Astrocyte (in vitro differentiated cells and primary cell): ENCODE measurements at regions not wholly inside any gene's neighbourhood (a gene's known extent, or its start where the extent isn't known, plus 50 kb on each side); places are given as distances from the start of the nearest gene placed in this dataset.

Source experiments
- DNase-seq: peaks from one replicate; pipeline ENCODE4 v3.0.0-alpha.2; 2010; ENCODE audit warnings: low read depth
- FAIRE-seq: peaks from 2 replicates; lab custom pipeline; 2011; peaks lifted over from hg19 to GRCh38; lab: Jason Lieb, UNC
- H2AFZ ChIP-seq: 2 replicates; pipeline ENCODE4 v1.6.0; 2012; ENCODE audit warnings: low read depth, low read length, inconsistent platforms
- H3K27ac ChIP-seq: 2 replicates; pipeline ENCODE4 v1.5.1; 2011; ENCODE audit warnings: low read depth, low read length, inconsistent platforms
- H3K27me3 ChIP-seq: 2 replicates; pipeline ENCODE4 v1.6.0; 2011; ENCODE audit warnings: low read length, inconsistent platforms; ENCODE audit not compliant: insufficient read depth
- H3K36me3 ChIP-seq: 2 replicates; pipeline ENCODE4 v1.5.1; 2011; ENCODE audit warnings: low read length, inconsistent platforms; ENCODE audit not compliant: insufficient read depth
- H3K4me1 ChIP-seq: 2 replicates; pipeline ENCODE4 v1.5.1; 2011; ENCODE audit warnings: low read length, inconsistent platforms; ENCODE audit not compliant: insufficient read depth
- H3K4me2 ChIP-seq: 2 replicates; pipeline ENCODE4 v1.6.0; 2012; ENCODE audit warnings: low read length, inconsistent platforms
- H3K4me3 ChIP-seq: 2 replicates; pipeline ENCODE4 v1.5.1; 2011; ENCODE audit warnings: low read depth, mild to moderate bottlenecking, low read length, inconsistent platforms; ENCODE audit not compliant: insufficient read depth
- H3K79me2 ChIP-seq: 2 replicates; pipeline ENCODE4 v1.6.0; 2012; ENCODE audit warnings: mild to moderate bottlenecking, low read length, inconsistent platforms; ENCODE audit not compliant: insufficient read depth
- H3K9ac ChIP-seq: 2 replicates; pipeline ENCODE4 v1.6.0; 2012; ENCODE audit warnings: mild to moderate bottlenecking, low read length, inconsistent platforms
- H3K9me3 ChIP-seq: 2 replicates; pipeline ENCODE4 v1.5.1; 2012; ENCODE audit warnings: low read depth, mild to moderate bottlenecking, low read length, inconsistent platforms; ENCODE audit not compliant: insufficient read depth
- H4K20me1 ChIP-seq: 2 replicates; pipeline ENCODE4 v1.6.0; 2012; ENCODE audit warnings: low read length, inconsistent platforms; ENCODE audit not compliant: insufficient read depth
- H3K27ac Mint-ChIP-seq: one replicate; pipeline ENCODE4 v1.8.0; 2021; ENCODE audit warnings: mild to moderate bottlenecking, mixed read lengths; ENCODE audit not compliant: unreplicated experiment
- H3K27me3 Mint-ChIP-seq: one replicate; pipeline ENCODE4 v1.8.0; 2021; ENCODE audit warnings: low read depth, mixed read lengths; ENCODE audit not compliant: unreplicated experiment
- H3K36me3 Mint-ChIP-seq: one replicate; pipeline ENCODE4 v1.8.0; 2021; ENCODE audit warnings: low read depth, mixed read lengths; ENCODE audit not compliant: unreplicated experiment
- H3K4me1 Mint-ChIP-seq: one replicate; pipeline ENCODE4 v1.8.0; 2021; ENCODE audit warnings: low read depth, mixed read lengths; ENCODE audit not compliant: unreplicated experiment
- H3K4me3 Mint-ChIP-seq: one replicate; pipeline ENCODE4 v1.8.0; 2021; ENCODE audit warnings: mild to moderate bottlenecking, moderate library complexity, mixed read lengths; ENCODE audit not compliant: unreplicated experiment
- H3K9me3 Mint-ChIP-seq: one replicate; pipeline ENCODE4 v1.8.0; 2021; ENCODE audit warnings: mild to moderate bottlenecking, mixed read lengths; ENCODE audit not compliant: unreplicated experiment
- CTCF ChIP-seq: IDR thresholded peaks from 2 replicates; pipeline ENCODE4 v1.5.1; 2011; ENCODE audit warnings: low read depth, mild to moderate bottlenecking, inconsistent platforms, low read length, moderate library complexity; ENCODE audit not compliant: insufficient read depth
- EZH2 ChIP-seq: IDR thresholded peaks from 2 replicates; pipeline ENCODE4 v1.6.1; 2012; ENCODE audit warnings: mild to moderate bottlenecking, low read length, inconsistent platforms; ENCODE audit not compliant: insufficient read depth

GRCh38 chr7:131095346-131095745 is 232.3 kb upstream of the MKLN1 start:
- TF ChIP-seq CTCF (no peak), EZH2 (no peak)
- H3K9ac ChIP-seq = no peak overlapping the region
- Mint-ChIP-seq H3K36me3 (peaks cover 26% of the 10 kb centered on the region), H3K4me1 (peaks cover 20% of the 10 kb centered on the region), H3K9me3 (peaks cover 1% of the 10 kb centered on the region), H3K27me3 (no peaks in the 10 kb centered on the region), H3K4me3 (no peak overlapping the region), H3K27ac (no peak overlapping the region)
- no peaks in the 10 kb centered on the region for H3K36me3 ChIP-seq
- no peaks in the 10 kb centered on the region for H3K4me1 ChIP-seq
- H3K4me3 ChIP-seq = no peak overlapping the region
- H4K20me1 ChIP-seq = peaks cover 44% of the 10 kb centered on the region
- no peak overlapping the region for H2AFZ ChIP-seq
- no peaks in the 10 kb centered on the region for H3K27me3 ChIP-seq
- H3K79me2 ChIP-seq = no peaks in the 10 kb centered on the region
- no peaks in the 10 kb centered on the region for H3K9me3 ChIP-seq
- no peak overlapping the region for H3K27ac ChIP-seq
- H3K4me2 ChIP-seq = no peak overlapping the region
- FAIRE-seq (no peak), DNase-seq (peak; percentile 63)

- no peaks in the 10 kb centered on the region for H3K9me3 ChIP-seq
- H3K27me3 Mint-ChIP-seq = no peaks in the 10 kb centered on the region
- H3K9ac ChIP-seq = no peak overlapping the region
- no peak overlapping the region for H2AFZ ChIP-seq
- H3K27ac ChIP-seq = no peak overlapping the region
- no peak overlapping the region for H3K4me2 ChIP-seq
- H3K79me2 ChIP-seq = no peaks in the 10 kb centered on the region
- no peaks in the 10 kb centered on the region for H3K27me3 ChIP-seq
- no peak for TF ChIP-seq CTCF
- no peak overlapping the region for H3K27ac Mint-ChIP-seq
- H3K4me3 ChIP-seq = no peak overlapping the region
- peaks cover 9% of the 10 kb centered on the region for H3K4me1 Mint-ChIP-seq
- FAIRE-seq = no peak
- peaks cover 40% of the 10 kb centered on the region for H4K20me1 ChIP-seq
- peaks cover 1% of the 10 kb centered on the region for H3K9me3 Mint-ChIP-seq
- H3K36me3 ChIP-seq = no peaks in the 10 kb centered on the region
- H3K36me3 Mint-ChIP-seq = peaks cover 29% of the 10 kb centered on the region
- H3K4me3 Mint-ChIP-seq = no peak overlapping the region
- no peaks in the 10 kb centered on the region for H3K4me1 ChIP-seq
- DNase-seq = no peak
Measured at GRCh38 chr7:131096267-131096927, 231.3 kb upstream of the MKLN1 start.

GRCh38 chr7:131097662-131098376 is 229.9 kb upstream of the MKLN1 start:
- no peak overlapping the region for H3K4me3 Mint-ChIP-seq
- Histone ChIP-seq H3K36me3 (no peaks in the 10 kb centered on the region), H3K9ac (no peak overlapping the region), H3K27me3 (no peaks in the 10 kb centered on the region), H3K4me2 (no peak overlapping the region), H2AFZ (no peak overlapping the region), H3K4me3 (no peak overlapping the region), H3K27ac (no peak overlapping the region), H3K9me3 (no peaks in the 10 kb centered on the region), H3K4me1 (no peaks in the 10 kb centered on the region), H4K20me1 (peaks cover 46% of the 10 kb centered on the region), H3K79me2 (peaks cover 5% of the 10 kb centered on the region)
- no peak for FAIRE-seq
- H3K27me3 Mint-ChIP-seq = no peaks in the 10 kb centered on the region
- peaks cover 33% of the 10 kb centered on the region for H3K36me3 Mint-ChIP-seq
- TF ChIP-seq EZH2 (no peak), CTCF (no peak)
- no peak overlapping the region for H3K27ac Mint-ChIP-seq
- peaks cover 9% of the 10 kb centered on the region for H3K4me1 Mint-ChIP-seq
- no peak for DNase-seq
- peaks cover 1% of the 10 kb centered on the region for H3K9me3 Mint-ChIP-seq
